Right lobe of liver (tissue), 6 donors: ENCODE measurements at regions not wholly inside any gene's neighbourhood (a gene's known extent, or its start where the extent isn't known, plus 50 kb on each side); places are given as distances from the start of the nearest gene placed in this dataset.

ENCODE experiments used
- ATAC-seq, 4 donors: fragments of 200-7000 bp; cut with Tn5 transposase; one replicate each; pipeline ENCODE4 v1.9.1; 2020; ENCODE audit warnings: mild to moderate bottlenecking in 4 of 4, moderate library complexity in 4 of 4
- DNase-seq, 3 donors: peaks; one replicate each; pipeline ENCODE4 v3.0.0-alpha.2; 2020
- H3K27ac ChIP-seq, 3 donors: fragments of 200-600 bp; one replicate each; pipeline ENCODE4 v1.8.0; 2022
- H3K27me3 ChIP-seq, 2 donors: fragments of 200-600 bp; one replicate each; pipeline ENCODE4 v1.8.0; 2022
- H3K36me3 ChIP-seq, 4 donors: fragments of 200-600 bp; sonication (generic) in 1 of 4; one replicate each; pipeline versions ENCODE4 v1.5.1 to v1.8.0; 2017 to 2022; ENCODE audit warnings: control low read depth in 1 of 4
- H3K4me1 ChIP-seq, 4 donors: fragments of 200-600 bp; sonication (generic) in 1 of 4; one replicate each; pipeline versions ENCODE4 v1.5.1 to v1.8.0; 2017 to 2022; ENCODE audit warnings: control low read depth in 1 of 4
- H3K4me3 ChIP-seq, 3 donors: fragments of 200-600 bp; one replicate each; pipeline ENCODE4 v1.8.0; 2022
- H3K9me3 ChIP-seq, 4 donors: fragments of 200-600 bp; sonication (generic) in 1 of 4; one replicate each; pipeline versions ENCODE4 v1.5.1 to v1.8.0; 2017 to 2022; ENCODE audit warnings: control low read depth in 1 of 4
- CTCF ChIP-seq, 4 donors: fragments of 200-600 bp in 3 of 4; fragments of 450-650 bp in 1 of 4; IDR thresholded peaks; one replicate each; pipeline versions ENCODE4 v1.5.1 to v1.8.0; 2016 to 2022; ENCODE audit warnings: antibody characterized with exemption in 4 of 4, mild to moderate bottlenecking in 2 of 4
- POLR2A ChIP-seq: fragments of 450-650 bp; IDR thresholded peaks from one replicate; pipeline ENCODE4 v1.6.1; 2017; ENCODE audit warnings: antibody characterized with exemption, mild to moderate bottlenecking
- WGBS: methylation state at CpG from one replicate; pipeline ENCODE4 v1.1.6; 2018; ENCODE audit warnings: low coverage, low lambda C conversion rate; ENCODE audit not compliant: insufficient coverage; ENCODE audit errors: missing lambda C conversion rate; 5-methylcytosine and 5-hydroxymethylcytosine counted together
- intact Hi-C, 2 donors: fragments of 100-400 bp; cut with DNase I; formaldehyde crosslinking; loops; one replicate each; pipeline versions ENCODE4 v1.11.2 to v1.14.1; 2022
- donor health status: DM: no; HTN: yes; CAD: no.
- donor health status: DM: no; HTN: no; CAD: no.
- donor health status: DM: no; HTN: no; CAD: no.
- donor health status: DM: no; HTN: yes; CAD: no.
- donor health status: DM: no; HTN: yes; CAD: no.

- H3K9me3 ChIP-seq = no peaks in the 10 kb centered on the region
- no peaks in the 10 kb centered on the region for H3K36me3 ChIP-seq
- TF ChIP-seq CTCF (IDR thresholded peaks at IDR 0.05) (peak; percentile 33 to 63 (median 54)), POLR2A (no peak)
- intact Hi-C loops = no loop called here
- 73% methylated on average over 1 of the region's 1 CpG for WGBS
- H3K4me3 ChIP-seq = no peak overlapping the region
- ATAC-seq (peak; percentile 55 to 74 (median 68)), DNase-seq (no peak)
- H3K27me3 ChIP-seq = no peaks in the 10 kb centered on the region
- H3K4me1 ChIP-seq = no peaks in the 10 kb centered on the region
- H3K27ac ChIP-seq = no peak overlapping the region
These were observed 53.3 kb upstream of the PTPN5 start for GRCh38 chr11:18844753-18845367.
